IgD-negative memory B cell (primary cell): ENCODE measurements at regions not wholly inside any gene's neighbourhood (a gene's known extent, or its start where the extent isn't known, plus 50 kb on each side); places are given as distances from the start of the nearest gene placed in this dataset.
A peak's percentile ranks its signal among the peaks of the same experiment; 100 is the strongest.
"Not testable (repeated sequence)": the region's sequence is repeated elsewhere in the genome, so short reads cannot be mapped to it uniquely, and the experiment has no call there.

Experiments used
- H3K27ac Mint-ChIP-seq, 3 donors: one replicate each; pipeline ENCODE4 v1.8.0; 2020 to 2022; ENCODE audit warnings: mild to moderate bottlenecking in 3 of 3, mixed read lengths in 3 of 3, moderate library complexity in 1 of 3
- H3K27me3 Mint-ChIP-seq: one replicate; pipeline ENCODE4 v1.8.0; 2021; ENCODE audit warnings: mixed read lengths
- H3K36me3 Mint-ChIP-seq: one replicate; pipeline ENCODE4 v1.8.0; 2020; ENCODE audit warnings: mild to moderate bottlenecking, mixed read lengths
- H3K4me1 Mint-ChIP-seq, 3 donors: one replicate each; pipeline ENCODE4 v1.8.0; 2020 to 2022; ENCODE audit warnings: mixed read lengths in 3 of 3, mild to moderate bottlenecking in 1 of 3
- H3K4me3 Mint-ChIP-seq, 4 donors: one replicate each; pipeline ENCODE4 v1.8.0; 2020 to 2022; ENCODE audit warnings: mild to moderate bottlenecking in 4 of 4, mixed read lengths in 4 of 4, moderate library complexity in 3 of 4
- H3K9me3 Mint-ChIP-seq, 3 donors: one replicate each; pipeline ENCODE4 v1.8.0; 2020 to 2021; ENCODE audit warnings: mixed read lengths in 3 of 3, mild to moderate bottlenecking in 1 of 3

DNA sequence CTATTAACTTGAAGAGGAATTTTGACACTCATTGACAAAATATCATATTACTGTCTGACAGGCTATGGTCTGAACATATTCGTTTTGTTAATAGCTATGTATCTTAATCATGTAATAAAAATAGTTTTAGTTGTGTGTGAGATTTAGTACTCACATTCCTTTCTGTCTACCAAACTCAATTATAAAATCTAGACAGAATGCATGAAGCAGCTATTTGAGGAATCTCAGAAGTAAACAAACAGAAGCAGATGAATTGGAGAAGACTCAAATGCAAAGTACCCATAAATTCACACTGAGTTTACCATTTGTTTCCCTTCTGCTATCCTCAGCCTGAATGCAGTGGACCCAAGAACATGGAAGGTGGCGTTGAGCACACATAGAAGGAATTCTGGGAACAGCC, 841.6 kb upstream of the AADAT start:
- Mint-ChIP-seq H3K27me3 (no peaks in the 10 kb centered on the region), H3K9me3 (no peaks in the 10 kb centered on the region), H3K36me3 (peaks cover 3% of the 10 kb centered on the region), H3K27ac (no peak overlapping the region), H3K4me3 (no peak overlapping the region), H3K4me1 (no peaks in the 10 kb centered on the region)

DNA sequence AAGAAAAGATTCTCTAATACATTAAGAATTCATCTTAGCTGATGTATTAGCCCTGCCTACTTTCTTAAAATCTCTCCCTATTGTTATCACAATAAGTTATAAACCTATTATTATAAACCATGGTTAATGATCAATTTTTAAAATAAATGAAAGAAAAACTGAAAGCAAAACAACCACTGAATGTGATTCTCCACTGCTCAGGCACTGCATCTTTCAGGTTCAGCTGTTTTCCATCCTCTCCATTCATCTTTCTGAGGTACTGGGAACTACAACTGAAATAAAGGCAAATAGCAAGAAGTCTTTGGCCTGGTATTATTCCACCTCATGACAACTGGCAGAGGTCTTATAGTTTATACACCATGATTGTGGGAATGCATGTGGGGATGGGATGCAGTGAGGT, 798.9 kb upstream of the AADAT start:
- H3K27ac Mint-ChIP-seq: no peak overlapping the region
- H3K27me3 Mint-ChIP-seq: no peaks in the 10 kb centered on the region
- H3K9me3 Mint-ChIP-seq: peaks cover 0 to 9% (median 3%) of the 10 kb centered on the region in 3 donors
- no peak overlapping the region for H3K4me3 Mint-ChIP-seq
- no peaks in the 10 kb centered on the region for H3K4me1 Mint-ChIP-seq
- no peaks in the 10 kb centered on the region for H3K36me3 Mint-ChIP-seq

DNA sequence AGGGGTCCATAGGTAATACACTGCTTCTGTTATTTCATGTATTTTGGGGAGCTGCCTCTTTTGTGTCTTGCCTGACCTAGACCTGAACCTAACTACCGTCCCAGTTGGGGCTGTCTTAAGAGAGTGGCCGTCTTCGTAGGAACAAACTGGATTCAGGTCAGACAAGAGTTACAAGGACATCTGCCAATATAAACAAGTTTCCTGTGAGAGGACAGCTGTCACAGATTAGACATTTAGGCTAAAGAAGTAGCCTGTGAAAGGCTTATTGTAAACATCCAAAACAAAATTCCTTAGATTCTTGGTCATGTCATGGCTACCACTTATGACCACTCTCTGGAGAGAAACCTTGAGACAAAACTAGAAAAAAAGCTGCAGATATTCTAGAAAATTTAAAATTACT, 797.6 kb upstream of the AADAT start:
- Mint-ChIP-seq H3K9me3 (peaks cover 0 to 3% (median 2%) of the 10 kb centered on the region in 3 donors), H3K27ac (no peak overlapping the region), H3K4me3 (no peak overlapping the region), H3K4me1 (no peaks in the 10 kb centered on the region), H3K36me3 (no peaks in the 10 kb centered on the region), H3K27me3 (no peaks in the 10 kb centered on the region)

DNA sequence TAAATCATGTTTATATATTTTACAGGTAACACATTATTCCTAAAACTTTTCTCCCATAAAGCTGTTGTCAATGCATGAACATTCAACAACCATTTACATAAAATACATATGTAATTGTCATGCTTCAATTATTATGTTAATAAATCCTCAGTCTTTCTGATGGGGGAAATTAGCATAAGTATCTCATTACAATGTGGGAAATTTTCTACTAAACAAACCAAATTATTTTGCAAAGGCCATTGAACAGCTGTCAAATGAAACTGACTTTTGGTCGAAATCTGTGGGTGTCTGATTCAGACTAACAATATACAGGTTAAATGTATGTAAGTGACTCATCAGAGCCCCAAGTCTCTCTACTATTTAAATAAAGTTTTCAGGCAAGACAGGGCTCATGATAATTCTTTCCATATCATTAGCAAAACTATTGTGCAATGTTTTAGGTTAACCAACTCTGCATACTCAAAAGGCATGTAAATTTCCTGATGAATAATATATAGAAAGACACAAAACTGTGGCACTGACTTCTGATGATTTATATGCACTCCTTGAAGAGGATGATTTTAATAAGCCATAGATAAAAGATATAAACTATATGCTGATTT, 795.3 kb upstream of the AADAT start:
- H3K36me3 Mint-ChIP-seq: no peaks in the 10 kb centered on the region
- no peaks in the 10 kb centered on the region for H3K27me3 Mint-ChIP-seq
- H3K4me3 Mint-ChIP-seq: no peak overlapping the region
- peaks cover 0 to 3% (median 0%) of the 10 kb centered on the region in 3 donors for H3K9me3 Mint-ChIP-seq
- no peaks in the 10 kb centered on the region for H3K4me1 Mint-ChIP-seq
- H3K27ac Mint-ChIP-seq: no peak overlapping the region

DNA sequence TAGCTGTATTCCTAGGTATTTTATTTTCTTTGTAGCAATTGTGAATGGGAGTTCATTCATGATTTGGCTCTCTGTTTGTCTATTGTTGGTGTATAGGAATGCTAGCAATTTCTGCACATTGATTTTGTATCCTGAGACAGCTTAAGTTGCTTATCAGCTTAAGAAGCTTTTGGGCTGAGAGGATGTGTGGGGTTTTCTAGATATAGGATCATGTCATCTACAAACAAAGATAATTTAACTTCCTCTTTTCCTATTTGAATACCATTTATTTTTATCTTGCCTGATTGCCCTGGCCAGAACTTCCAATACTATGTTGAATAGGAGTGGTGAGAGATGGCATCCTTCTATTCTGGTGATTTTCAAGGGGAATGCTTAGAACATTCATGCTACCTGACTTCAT, 791.9 kb upstream of the AADAT start:
- H3K27ac Mint-ChIP-seq, H3K27me3 Mint-ChIP-seq, H3K4me3 Mint-ChIP-seq, H3K4me1 Mint-ChIP-seq, H3K36me3 Mint-ChIP-seq, H3K9me3 Mint-ChIP-seq: not testable (repeated sequence)

DNA sequence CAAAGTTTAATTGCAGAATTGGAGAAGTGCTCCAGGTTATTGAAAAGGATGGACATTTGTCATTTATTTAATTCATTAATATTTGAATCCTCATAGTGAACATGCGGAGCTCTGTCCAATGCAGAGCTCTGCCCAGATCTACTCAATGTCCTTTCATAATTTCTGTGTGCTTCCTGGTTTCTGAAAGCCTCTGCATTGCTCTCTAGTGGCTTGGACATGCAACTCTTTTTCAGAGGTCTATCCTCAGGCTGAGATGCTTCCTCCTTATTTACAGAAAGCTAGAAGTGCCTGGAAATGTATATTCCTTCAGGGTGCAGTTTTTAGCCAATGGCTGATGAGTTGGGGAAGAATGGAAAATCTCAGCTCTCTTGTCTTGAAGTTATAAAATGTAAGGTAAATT, 786.1 kb upstream of the AADAT start:
- Mint-ChIP-seq H3K4me3 (no peak overlapping the region), H3K36me3 (no peaks in the 10 kb centered on the region), H3K4me1 (no peaks in the 10 kb centered on the region), H3K9me3 (no peaks in the 10 kb centered on the region), H3K27me3 (no peaks in the 10 kb centered on the region), H3K27ac (no peak overlapping the region)

DNA sequence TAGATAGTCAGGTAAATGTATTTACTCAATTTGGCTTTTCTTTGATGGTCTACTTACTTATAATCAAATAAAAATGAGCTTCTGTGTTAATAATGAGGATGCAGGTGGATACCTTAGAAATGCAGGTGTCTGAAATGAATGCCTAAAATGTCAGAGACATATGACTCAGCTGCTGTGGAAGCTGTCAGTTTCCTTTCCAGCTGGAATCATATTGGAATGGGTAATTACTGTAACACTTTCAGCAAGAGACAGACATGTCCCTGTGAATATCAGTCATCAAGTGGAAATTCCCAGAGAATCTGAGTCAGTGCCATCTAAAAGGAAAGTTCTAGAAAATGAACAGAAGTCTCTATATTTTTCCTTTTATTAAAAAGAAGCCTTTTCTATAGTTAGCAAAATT, 783.0 kb upstream of the AADAT start:
- H3K36me3 Mint-ChIP-seq: no peaks in the 10 kb centered on the region
- no peaks in the 10 kb centered on the region for H3K27me3 Mint-ChIP-seq

DNA sequence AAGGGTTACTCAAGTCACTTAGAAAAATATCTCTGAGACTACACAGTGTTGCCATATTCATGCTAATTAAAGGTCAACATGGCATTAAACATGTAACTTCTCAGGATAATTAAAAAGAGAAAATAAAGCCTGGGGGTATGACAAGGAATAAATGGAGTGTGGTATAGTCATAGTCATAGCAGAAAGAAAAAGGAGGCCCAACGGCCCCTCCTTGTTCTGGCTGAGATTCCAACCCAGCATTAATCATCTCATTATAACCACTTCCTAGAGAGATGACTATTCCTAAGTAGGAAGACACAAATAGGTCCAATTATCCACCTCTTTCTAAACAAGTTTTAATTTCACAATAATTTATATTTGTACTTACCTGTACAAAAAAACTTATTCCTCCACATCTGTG, 778.4 kb upstream of the AADAT start:
- H3K36me3 Mint-ChIP-seq: no peaks in the 10 kb centered on the region
- no peaks in the 10 kb centered on the region for H3K27me3 Mint-ChIP-seq
- H3K27ac Mint-ChIP-seq: no peak overlapping the region
- H3K4me3 Mint-ChIP-seq: no peak overlapping the region
- H3K9me3 Mint-ChIP-seq: peaks cover 0 to 2% (median 0%) of the 10 kb centered on the region in 3 donors
- no peaks in the 10 kb centered on the region for H3K4me1 Mint-ChIP-seq

More for the DNA sequence above, 783.0 kb upstream of the AADAT start:
- H3K9me3 Mint-ChIP-seq: peaks cover 0 to 2% (median 0%) of the 10 kb centered on the region in 3 donors
- H3K4me1 Mint-ChIP-seq: no peaks in the 10 kb centered on the region
- no peak overlapping the region for H3K4me3 Mint-ChIP-seq
- no peak overlapping the region for H3K27ac Mint-ChIP-seq

DNA sequence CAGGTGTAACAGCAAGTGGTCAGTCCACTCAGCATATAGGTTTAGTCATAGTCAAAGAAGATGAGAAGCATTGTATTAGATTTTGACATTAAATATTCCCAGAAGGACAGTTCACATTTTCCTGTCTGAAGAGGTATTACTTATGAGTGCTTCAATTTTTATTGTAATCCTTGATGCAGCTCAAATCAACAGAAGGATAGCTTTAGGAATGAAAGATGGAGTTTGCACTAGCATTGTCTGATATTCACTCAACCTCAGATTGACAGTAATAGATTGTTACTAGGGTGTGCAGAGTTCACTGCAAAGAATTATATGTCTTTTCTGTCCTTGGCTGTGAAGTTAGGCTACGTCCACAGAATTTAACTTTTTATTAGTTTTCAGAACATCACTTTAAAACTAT, 764.3 kb upstream of the AADAT start:
- Mint-ChIP-seq H3K4me1 (no peaks in the 10 kb centered on the region), H3K27ac (no peak overlapping the region), H3K27me3 (no peaks in the 10 kb centered on the region), H3K36me3 (no peaks in the 10 kb centered on the region), H3K9me3 (peaks cover 0 to 4% (median 3%) of the 10 kb centered on the region in 3 donors), H3K4me3 (no peak overlapping the region)

DNA sequence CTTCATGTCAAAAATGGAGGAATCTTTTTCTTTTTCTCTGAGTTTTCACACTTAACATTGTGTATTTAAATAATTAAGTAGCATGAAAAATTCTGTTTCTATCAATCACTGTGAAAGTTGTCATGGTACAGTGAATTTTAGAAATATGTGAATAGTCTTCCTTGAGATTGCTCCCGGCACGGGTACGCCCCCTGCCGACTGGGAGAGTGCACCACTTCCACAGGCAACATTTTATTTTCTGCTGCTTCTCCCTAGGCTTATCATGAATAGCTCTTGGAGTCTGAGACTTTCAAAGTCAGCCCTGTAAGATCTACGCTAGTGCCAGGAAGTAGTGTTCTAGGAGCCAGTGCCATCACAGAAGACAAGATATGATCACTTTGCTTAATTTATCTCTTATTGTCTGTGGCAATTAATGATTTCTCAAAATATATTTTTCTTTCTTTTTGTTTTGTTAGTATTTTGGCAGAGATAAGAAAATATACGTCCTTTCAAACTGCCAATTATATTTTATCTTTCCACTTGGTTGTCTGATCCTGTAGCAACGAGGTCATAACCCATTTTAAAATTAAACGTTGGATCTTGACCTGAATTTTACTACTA, 763.8 kb upstream of the AADAT start:
- Mint-ChIP-seq H3K27me3 (no peaks in the 10 kb centered on the region), H3K27ac (no peak overlapping the region), H3K9me3 (peaks cover 0 to 3% (median 2%) of the 10 kb centered on the region in 3 donors), H3K4me3 (no peak overlapping the region), H3K4me1 (no peaks in the 10 kb centered on the region), H3K36me3 (no peaks in the 10 kb centered on the region)

DNA sequence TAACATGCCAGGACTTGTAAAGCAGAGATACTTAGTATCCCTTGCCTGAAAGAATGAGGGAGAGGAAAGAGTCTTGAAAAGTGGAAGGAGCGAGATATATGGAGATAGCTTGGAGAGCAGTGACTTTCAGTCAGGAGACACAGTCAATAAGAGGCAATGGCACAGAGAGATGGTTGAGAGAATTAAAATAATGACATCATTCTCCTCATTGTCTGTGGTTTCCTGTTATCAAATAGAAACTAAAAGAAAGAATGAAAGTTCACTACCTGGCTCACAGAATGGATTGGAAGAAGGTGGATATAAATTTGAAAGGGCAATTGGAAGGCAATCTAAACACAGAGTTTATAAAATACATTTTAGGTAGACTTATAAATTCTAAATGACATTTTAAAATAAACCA, 760.2 kb upstream of the AADAT start:
- no peak overlapping the region for H3K4me3 Mint-ChIP-seq
- H3K4me1 Mint-ChIP-seq: no peaks in the 10 kb centered on the region
- H3K27me3 Mint-ChIP-seq: no peaks in the 10 kb centered on the region
- peaks cover 0 to 6% (median 0%) of the 10 kb centered on the region in 3 donors for H3K9me3 Mint-ChIP-seq
- no peaks in the 10 kb centered on the region for H3K36me3 Mint-ChIP-seq
- no peak overlapping the region for H3K27ac Mint-ChIP-seq

DNA sequence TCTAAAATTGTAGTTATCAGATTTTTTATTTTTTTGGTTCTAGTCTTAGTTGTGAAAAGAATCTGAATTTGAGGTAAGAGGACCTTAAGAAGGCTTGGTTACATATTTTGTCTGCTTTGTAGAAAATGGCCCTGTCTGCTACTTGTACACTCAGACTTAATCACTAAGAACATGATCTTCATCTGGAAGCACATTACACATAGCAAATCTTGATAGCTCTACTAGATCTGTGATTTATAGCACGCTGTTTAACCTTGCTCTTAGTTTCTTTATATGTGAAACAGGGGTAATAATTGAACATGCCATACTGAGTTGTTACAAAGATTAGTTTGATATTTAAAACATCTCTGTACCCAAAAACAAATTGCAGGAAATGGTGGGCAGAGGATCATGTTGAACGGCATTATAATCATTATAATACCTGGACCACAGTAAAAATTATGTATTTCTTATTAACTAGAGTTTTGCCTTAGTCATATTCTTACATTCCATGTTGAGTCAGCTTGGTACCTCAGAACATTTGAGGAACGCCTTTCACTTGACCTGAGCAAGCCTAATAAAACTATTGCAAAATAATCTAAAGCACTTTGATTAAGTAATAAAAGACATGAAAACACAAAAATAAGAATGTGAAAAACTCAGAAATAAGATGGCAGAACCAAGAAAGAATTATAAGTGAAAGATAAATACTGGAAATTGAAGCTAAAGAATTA, 738.0 kb upstream of the AADAT start:
- H3K36me3 Mint-ChIP-seq: no peaks in the 10 kb centered on the region
- H3K4me3 Mint-ChIP-seq: no peak overlapping the region
- H3K27me3 Mint-ChIP-seq: no peaks in the 10 kb centered on the region
- H3K9me3 Mint-ChIP-seq: peaks cover 0 to 2% (median 0%) of the 10 kb centered on the region in 3 donors
- H3K4me1 Mint-ChIP-seq: no peaks in the 10 kb centered on the region
- H3K27ac Mint-ChIP-seq: no peak overlapping the region

DNA sequence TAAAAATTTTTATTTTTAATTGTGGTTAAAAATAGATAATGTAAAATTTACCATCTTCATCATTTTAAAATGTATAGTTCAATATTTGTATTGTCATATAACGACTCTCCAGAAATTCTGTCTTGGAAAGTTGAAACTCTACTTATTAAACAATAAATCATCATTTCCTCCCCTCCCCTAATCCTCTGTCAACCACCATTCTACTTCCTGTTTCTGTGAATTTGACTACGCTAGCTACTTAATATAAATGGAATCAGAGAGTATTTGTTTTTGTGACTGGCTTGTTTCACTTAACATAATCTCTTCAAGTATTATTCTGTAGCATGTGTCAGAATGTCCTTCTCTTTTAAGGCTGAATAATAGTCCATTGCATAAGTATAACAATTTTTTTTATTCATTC, 729.0 kb upstream of the AADAT start:
- no peaks in the 10 kb centered on the region for H3K27me3 Mint-ChIP-seq
- peaks cover 9 to 24% (median 9%) of the 10 kb centered on the region in 3 donors for H3K9me3 Mint-ChIP-seq
- H3K36me3 Mint-ChIP-seq: no peaks in the 10 kb centered on the region
- no peak overlapping the region for H3K27ac Mint-ChIP-seq
- H3K4me3 Mint-ChIP-seq: no peak overlapping the region
- no peaks in the 10 kb centered on the region for H3K4me1 Mint-ChIP-seq

DNA sequence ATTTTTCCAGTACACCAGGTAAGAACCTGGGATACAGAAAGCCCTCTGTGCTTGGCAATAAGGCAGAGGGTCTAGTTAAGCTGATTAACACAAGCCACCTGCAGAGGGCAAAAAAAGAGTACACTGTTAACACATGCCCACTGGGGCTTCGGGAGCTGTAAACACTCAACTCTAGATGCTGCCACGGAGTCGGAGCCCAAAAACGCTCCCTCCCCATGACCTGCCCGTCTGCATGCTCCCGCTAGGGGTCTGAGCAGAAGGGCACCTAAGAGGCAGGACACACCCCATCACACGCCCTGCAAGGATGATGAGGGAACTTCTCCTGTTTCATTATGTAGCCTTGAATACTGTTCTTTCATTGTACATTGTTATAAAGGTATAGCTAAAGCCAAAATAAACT, 715.6 kb upstream of the AADAT start:
- no peaks in the 10 kb centered on the region for H3K27me3 Mint-ChIP-seq
- no peak overlapping the region for H3K4me3 Mint-ChIP-seq
- H3K36me3 Mint-ChIP-seq: no peaks in the 10 kb centered on the region
- peaks cover 0 to 3% (median 2%) of the 10 kb centered on the region in 3 donors for H3K9me3 Mint-ChIP-seq
- no peaks in the 10 kb centered on the region for H3K4me1 Mint-ChIP-seq
- H3K27ac Mint-ChIP-seq: peak overlapping the region in 1 of 3 donors; percentile 87

DNA sequence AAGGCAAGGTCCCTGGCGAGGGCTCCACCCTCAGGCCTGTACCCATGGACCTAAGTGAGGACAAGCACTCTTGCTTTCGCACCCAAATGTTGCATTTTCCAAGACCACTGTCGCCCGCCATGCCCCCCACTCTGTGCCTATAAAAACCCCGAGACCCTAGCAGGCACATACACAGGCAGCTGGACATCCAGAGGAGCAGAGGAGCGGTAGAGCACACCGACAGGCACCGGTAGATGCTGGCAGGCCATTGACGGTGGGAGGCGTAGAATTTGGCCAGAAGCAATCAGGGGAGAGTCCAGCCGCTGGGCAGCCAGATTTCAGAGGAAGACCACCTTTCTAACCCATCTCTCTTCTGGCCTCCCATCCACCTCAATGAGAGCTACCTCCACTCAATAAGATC, 715.2 kb upstream of the AADAT start:
- Mint-ChIP-seq H3K4me1 (no peaks in the 10 kb centered on the region), H3K9me3 (peaks cover 0 to 3% (median 2%) of the 10 kb centered on the region in 3 donors), H3K36me3 (no peaks in the 10 kb centered on the region), H3K27me3 (no peaks in the 10 kb centered on the region), H3K27ac (peak overlapping the region in 1 of 3 donors; percentile 87), H3K4me3 (no peak overlapping the region)

DNA sequence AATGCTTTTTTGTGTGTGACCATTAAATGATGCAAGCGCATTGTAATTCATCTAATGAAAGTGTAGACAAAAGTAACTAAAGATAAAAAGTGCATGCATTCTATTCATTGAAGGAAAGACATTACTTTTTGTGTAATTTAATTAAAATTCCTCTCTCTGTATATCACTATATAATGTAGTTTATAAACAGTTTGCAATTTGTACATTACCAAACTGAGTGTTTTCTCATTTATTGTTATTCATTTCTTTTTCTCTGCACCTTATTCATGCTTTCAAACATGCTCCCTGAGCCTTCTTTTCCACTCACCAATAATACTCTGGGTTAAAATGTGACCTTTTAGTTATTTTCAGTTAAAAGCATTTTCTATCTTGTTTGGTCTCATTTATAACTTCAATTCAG, 713.7 kb upstream of the AADAT start:
- Mint-ChIP-seq H3K36me3 (no peaks in the 10 kb centered on the region), H3K27me3 (no peaks in the 10 kb centered on the region), H3K27ac (no peak overlapping the region), H3K9me3 (peaks cover 0 to 3% (median 0%) of the 10 kb centered on the region in 3 donors), H3K4me1 (no peaks in the 10 kb centered on the region), H3K4me3 (no peak overlapping the region)
